ENCODE measurements at regions not wholly inside any gene's neighbourhood (a gene's known extent, or its start where the extent isn't known, plus 50 kb on each side); places are given as distances from the start of the nearest gene placed in this dataset.

DNA sequence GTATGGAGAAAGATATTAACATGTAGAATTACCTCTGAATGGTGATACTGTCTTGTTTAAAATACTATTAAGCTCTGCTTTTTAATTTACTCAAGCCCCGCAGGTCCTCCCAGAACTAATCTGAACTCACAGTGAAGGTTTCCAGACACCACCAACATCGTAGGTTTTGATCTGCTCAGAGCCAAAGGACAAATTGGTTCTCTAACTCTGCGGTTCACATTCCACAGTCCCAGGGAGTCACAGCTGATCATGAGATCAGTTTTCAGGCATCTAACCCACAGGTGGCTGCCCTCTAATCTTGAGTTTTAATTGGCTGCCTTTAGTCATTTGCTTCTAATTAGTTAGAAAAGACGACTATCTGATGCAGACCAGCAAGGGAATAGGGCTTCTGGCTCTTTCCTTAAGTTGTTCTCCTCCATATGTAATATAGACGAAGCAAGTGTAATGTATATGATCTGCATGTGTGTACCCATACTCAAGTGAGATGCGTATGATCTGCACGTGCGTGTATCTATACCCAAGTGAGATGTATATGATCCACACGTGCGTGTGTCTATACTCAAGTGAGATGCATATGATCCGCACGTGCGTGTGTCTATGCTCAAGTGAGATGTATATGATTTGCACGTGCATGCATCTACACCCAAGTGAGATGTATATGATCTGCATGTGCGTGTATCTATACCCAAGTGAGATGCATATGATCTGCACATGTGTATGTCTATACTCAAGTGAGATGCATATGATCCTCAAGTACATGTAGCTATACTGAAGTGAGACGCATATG lies 331.5 kb upstream of the NPVF start:
- DNase-seq, result no peak
- TF ChIP-seq, protein P1, sequence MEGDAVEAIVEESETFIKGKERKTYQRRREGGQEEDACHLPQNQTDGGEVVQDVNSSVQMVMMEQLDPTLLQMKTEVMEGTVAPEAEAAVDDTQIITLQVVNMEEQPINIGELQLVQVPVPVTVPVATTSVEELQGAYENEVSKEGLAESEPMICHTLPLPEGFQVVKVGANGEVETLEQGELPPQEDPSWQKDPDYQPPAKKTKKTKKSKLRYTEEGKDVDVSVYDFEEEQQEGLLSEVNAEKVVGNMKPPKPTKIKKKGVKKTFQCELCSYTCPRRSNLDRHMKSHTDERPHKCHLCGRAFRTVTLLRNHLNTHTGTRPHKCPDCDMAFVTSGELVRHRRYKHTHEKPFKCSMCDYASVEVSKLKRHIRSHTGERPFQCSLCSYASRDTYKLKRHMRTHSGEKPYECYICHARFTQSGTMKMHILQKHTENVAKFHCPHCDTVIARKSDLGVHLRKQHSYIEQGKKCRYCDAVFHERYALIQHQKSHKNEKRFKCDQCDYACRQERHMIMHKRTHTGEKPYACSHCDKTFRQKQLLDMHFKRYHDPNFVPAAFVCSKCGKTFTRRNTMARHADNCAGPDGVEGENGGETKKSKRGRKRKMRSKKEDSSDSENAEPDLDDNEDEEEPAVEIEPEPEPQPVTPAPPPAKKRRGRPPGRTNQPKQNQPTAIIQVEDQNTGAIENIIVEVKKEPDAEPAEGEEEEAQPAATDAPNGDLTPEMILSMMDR (IDR thresholded peaks at IDR 0.05), result no peak
- no peak for TF ChIP-seq POLR2A (IDR thresholded peaks at IDR 0.05)
- Histone ChIP-seq H3K9me3 (no peaks in the 10 kb centered on the region), H3K27ac (no peak overlapping the region), H3K4me1 (peaks cover 14 to 26% of the 10 kb centered on the region in 2 donors), H3K27me3 (no peaks in the 10 kb centered on the region), H3K36me3 (no peaks in the 10 kb centered on the region), H3K4me3 (replicated peaks in 1 of 3) (no peak overlapping the region)
- WGBS, 2 donors, result 90 to 91% methylated on average over 16 of the region's 16 CpGs
- intact Hi-C loops (cut with DNase I), result no loop called here

DNA sequence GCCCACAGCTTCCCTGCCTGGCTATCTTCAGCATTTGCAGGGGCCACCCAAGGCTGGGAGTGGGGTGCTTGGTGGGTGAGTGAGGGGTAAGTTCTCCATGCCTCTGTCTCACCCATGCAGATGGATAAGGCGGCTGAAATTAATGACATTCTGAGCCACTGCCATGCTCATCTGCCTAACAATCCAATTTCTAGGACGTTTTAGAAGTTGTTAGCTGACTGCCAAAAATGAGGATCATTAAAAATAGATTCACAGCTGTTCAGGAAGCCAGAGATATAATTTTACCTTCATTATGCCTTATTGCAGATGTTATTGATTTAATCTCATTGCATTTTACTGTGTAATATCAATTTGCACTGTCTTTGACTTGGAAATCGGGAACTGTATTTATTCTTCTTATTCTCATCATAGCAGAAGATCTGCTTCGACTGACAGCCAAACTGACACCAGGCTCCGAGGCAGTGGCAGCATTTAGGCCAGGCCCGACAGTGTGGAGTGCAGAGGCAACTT lies 334.4 kb upstream of the NPVF start:
- intact Hi-C loops (cut with DNase I), result no loop called here
- H3K36me3 ChIP-seq, result no peaks in the 10 kb centered on the region
- WGBS, 2 donors, result 80 to 83% methylated on average over 6 of the region's 6 CpGs

DNA sequence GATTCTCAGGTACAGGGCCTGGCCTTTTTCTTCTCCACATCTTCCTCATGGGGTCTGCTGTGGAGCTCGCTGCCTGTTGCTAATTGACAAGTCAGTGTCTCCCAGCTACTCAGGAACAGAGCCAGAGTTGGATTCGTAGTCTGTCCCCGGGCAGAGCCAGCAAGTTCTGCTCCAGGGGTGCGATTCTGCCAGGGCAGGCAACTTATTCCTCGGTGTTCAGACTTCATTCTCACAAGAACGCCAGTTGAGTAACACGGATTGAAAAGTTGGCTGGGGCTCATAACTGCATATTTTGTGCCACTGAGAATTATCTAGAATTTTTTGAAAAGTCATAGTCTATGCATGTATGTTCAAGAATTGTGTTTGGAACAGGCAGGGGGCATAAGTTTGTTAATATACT lies 336.7 kb upstream of the NPVF start:
- intact Hi-C loops (cut with DNase I), result loop anchor here (5.0 kb wide), 2 partner anchors 287 to 308 kb away; no protein-coding TSS in a partner anchor
- peak in 1 of 2 donors; percentile 40 for DNase-seq
- Histone ChIP-seq H3K36me3 (no peaks in the 10 kb centered on the region), H3K9me3 (no peaks in the 10 kb centered on the region), H3K4me3 (replicated peaks in 1 of 3) (no peak overlapping the region), H3K27ac (peak overlapping the region in 1 of 3 donors; percentile 5), H3K27me3 (no peaks in the 10 kb centered on the region), H3K4me1 (no peaks in the 10 kb centered on the region)
- no peak for TF ChIP-seq POLR2A (IDR thresholded peaks at IDR 0.05)
- TF ChIP-seq, protein P1 (IDR thresholded peaks at IDR 0.05), result no peak
- 74 to 81% methylated on average over 7 of the region's 7 CpGs for WGBS, 2 donors

More for the DNA sequence above, 334.4 kb upstream of the NPVF start:
- no peaks in the 10 kb centered on the region for H3K9me3 ChIP-seq
- peaks cover 0 to 2% of the 10 kb centered on the region in 2 donors for H3K4me1 ChIP-seq
- no peak overlapping the region for H3K27ac ChIP-seq
- H3K27me3 ChIP-seq, result no peaks in the 10 kb centered on the region
- TF ChIP-seq POLR2A (IDR thresholded peaks at IDR 0.05), result no peak
- TF ChIP-seq, protein P1 (IDR thresholded peaks at IDR 0.05), result no peak
- no peak overlapping the region for H3K4me3 ChIP-seq (replicated peaks in 1 of 3)
- DNase-seq, result no peak

DNA sequence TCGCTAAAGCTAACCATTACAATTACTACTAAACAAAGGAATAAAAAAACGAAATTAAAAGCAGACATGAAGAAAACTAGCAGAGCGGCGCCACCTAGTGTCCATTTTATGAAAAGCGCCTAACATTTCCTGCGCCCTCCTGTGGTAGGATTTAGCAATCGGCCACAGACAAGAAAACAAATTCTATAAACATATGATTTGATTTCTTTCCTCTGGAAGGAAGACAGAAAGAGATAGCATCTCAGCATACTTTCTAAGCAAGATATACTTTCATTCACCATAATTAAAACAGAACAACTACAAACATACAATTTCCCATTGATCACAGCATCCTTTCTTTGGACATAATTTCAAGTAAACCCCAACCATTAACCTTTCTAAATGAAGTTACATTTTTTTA lies 337.7 kb upstream of the NPVF start:
- intact Hi-C loops (cut with DNase I), result loop anchor here (5.0 kb wide), 2 partner anchors 286 to 309 kb away; no protein-coding TSS in a partner anchor
- WGBS, 2 donors, result 1% methylated on average over 7 of the region's 7 CpGs

More for the DNA sequence above, 337.7 kb upstream of the NPVF start:
- Histone ChIP-seq H3K4me3 (replicated peaks in 1 of 3) (no peak overlapping the region), H3K27ac (no peak overlapping the region), H3K4me1 (no peaks in the 10 kb centered on the region), H3K36me3 (no peaks in the 10 kb centered on the region), H3K27me3 (no peaks in the 10 kb centered on the region), H3K9me3 (no peaks in the 10 kb centered on the region)
- TF ChIP-seq POLR2A (IDR thresholded peaks at IDR 0.05), result no peak
- TF ChIP-seq, protein P1 (IDR thresholded peaks at IDR 0.05), result peak; percentile 98 to 100 (median 99)
- DNase-seq, result peak; percentile 48 to 66
